Astrocyte (in vitro differentiated cells and primary cell): ENCODE measurements at regions not wholly inside any gene's neighbourhood (a gene's known extent, or its start where the extent isn't known, plus 50 kb on each side); places are given as distances from the start of the nearest gene placed in this dataset.

ENCODE experiments used
- EZH2 ChIP-seq: IDR thresholded peaks from 2 replicates; pipeline ENCODE4 v1.6.1; 2012; ENCODE audit warnings: mild to moderate bottlenecking, low read length, inconsistent platforms; ENCODE audit not compliant: insufficient read depth
- TF ChIP-seq, protein P1 (sequence below): IDR thresholded peaks from 2 replicates; pipeline ENCODE4 v1.5.1; 2011; ENCODE audit warnings: low read depth, mild to moderate bottlenecking, inconsistent platforms, low read length, moderate library complexity; ENCODE audit not compliant: insufficient read depth

DNA sequence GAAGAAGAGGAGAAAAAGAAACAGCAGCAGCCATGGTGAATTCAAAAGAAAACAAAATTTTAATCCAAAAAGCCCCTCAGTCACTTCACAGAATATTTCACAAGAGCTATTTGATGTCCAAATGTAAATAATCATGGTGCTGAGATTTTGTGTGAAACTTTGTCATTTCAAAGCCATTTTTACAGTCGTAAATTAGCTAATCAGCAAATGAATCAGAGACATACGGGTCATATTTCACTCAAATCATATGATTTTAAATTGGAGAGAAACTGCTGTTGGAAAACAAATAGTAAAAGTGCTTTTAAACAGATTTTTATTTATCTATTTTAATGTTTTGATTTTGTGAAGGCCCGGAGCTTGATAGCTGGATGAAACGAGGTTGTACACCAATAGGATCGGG is 101.4 kb upstream of the SMIM23 start:
- TF ChIP-seq, protein P1, sequence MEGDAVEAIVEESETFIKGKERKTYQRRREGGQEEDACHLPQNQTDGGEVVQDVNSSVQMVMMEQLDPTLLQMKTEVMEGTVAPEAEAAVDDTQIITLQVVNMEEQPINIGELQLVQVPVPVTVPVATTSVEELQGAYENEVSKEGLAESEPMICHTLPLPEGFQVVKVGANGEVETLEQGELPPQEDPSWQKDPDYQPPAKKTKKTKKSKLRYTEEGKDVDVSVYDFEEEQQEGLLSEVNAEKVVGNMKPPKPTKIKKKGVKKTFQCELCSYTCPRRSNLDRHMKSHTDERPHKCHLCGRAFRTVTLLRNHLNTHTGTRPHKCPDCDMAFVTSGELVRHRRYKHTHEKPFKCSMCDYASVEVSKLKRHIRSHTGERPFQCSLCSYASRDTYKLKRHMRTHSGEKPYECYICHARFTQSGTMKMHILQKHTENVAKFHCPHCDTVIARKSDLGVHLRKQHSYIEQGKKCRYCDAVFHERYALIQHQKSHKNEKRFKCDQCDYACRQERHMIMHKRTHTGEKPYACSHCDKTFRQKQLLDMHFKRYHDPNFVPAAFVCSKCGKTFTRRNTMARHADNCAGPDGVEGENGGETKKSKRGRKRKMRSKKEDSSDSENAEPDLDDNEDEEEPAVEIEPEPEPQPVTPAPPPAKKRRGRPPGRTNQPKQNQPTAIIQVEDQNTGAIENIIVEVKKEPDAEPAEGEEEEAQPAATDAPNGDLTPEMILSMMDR = no peak
- no peak for TF ChIP-seq EZH2
